Nephron progenitor cell (in vitro differentiated cells): ENCODE measurements at regions not wholly inside any gene's neighbourhood (a gene's known extent, or its start where the extent isn't known, plus 50 kb on each side); places are given as distances from the start of the nearest gene placed in this dataset.

ENCODE experiments used
- DNase-seq: peaks from one replicate; pipeline ENCODE4 v3.0.0; 2021
- H3K27ac Mint-ChIP-seq: 2 replicates; pipeline ENCODE4 v1.8.0; 2021; ENCODE audit warnings: mild to moderate bottlenecking, moderate library complexity, mixed read lengths
- H3K27me3 Mint-ChIP-seq: 2 replicates; pipeline ENCODE4 v1.8.0; 2021; ENCODE audit warnings: mild to moderate bottlenecking, low read depth, mixed read lengths; ENCODE audit not compliant: poor library complexity
- H3K36me3 Mint-ChIP-seq: 2 replicates; pipeline ENCODE4 v1.8.0; 2021; ENCODE audit warnings: low read depth, mixed read lengths
- H3K4me1 Mint-ChIP-seq: 2 replicates; pipeline ENCODE4 v1.8.0; 2021; ENCODE audit warnings: mixed read lengths
- H3K4me3 Mint-ChIP-seq: 2 replicates; pipeline ENCODE4 v1.8.0; 2021; ENCODE audit warnings: mild to moderate bottlenecking, moderate library complexity, mixed read lengths
- H3K9me3 Mint-ChIP-seq: 2 replicates; pipeline ENCODE4 v1.8.0; 2021; ENCODE audit warnings: mild to moderate bottlenecking, moderate library complexity, mixed read lengths
- CTCF ChIP-seq: fragments of 200-600 bp; sonication (generic); IDR thresholded peaks from 2 replicates; pipeline ENCODE4 v1.5.0; 2021; ENCODE audit warnings: antibody characterized with exemption

DNA sequence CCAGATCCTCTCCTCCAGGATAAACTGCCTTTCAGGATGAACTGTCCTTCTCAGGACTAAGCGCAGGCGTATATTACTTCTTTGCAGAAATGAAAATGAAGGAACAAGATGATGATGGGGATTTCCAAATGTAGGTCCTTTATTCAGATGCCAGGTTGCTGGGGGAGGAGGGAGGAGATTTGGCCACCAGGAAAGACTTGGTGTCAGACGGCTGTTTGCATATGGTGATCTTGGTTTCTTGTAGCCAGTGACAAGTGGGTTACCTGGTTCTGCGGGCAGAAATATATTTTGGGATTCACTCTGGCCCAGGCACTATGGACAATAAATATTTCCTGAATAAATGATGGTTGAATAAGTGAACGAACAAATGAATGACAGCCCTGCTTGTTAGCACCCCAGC is 243.4 kb downstream of the MIAT start:
- Mint-ChIP-seq H3K4me1 (peaks cover 32% of the 10 kb centered on the region), H3K36me3 (no peaks in the 10 kb centered on the region), H3K4me3 (no peak overlapping the region), H3K9me3 (no peaks in the 10 kb centered on the region), H3K27me3 (peaks cover 62% of the 10 kb centered on the region), H3K27ac (no peak overlapping the region)
- TF ChIP-seq CTCF = no peak
- no peak for DNase-seq

DNA sequence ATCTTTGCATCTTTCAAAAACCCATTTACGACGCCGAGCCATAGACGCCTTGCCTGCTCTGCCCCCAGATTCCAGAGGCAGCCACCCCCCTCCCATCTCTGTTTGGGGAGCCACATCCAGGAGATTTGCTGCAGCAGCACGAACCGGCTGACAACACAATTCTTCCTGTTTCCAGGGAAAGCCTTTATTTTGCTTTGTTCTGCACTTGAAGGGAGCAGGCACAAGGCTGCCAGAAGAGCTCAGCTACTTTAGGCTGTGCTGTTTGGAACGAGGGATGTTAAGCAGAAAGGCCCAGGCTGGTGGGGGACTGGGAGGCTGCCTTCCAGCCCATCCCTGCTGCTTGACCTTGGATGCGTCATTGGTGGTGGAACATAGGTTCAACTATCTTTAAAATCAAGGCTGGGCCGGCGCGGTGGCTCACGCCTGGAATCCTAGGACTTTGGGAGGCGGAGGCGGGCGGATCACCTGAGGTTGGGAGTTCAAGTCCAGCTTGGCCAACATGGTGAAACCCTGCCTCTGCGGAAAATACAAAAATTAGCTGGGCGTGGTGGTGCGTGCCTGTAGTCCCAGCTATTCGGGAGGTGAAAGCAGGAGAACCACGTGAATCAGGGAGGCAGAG is 243.9 kb downstream of the MIAT start:
- DNase-seq = no peak
- no peaks in the 10 kb centered on the region for H3K36me3 Mint-ChIP-seq
- no peak overlapping the region for H3K27ac Mint-ChIP-seq
- no peak for TF ChIP-seq CTCF
- no peak overlapping the region for H3K4me3 Mint-ChIP-seq
- no peaks in the 10 kb centered on the region for H3K9me3 Mint-ChIP-seq
- peaks cover 63% of the 10 kb centered on the region for H3K27me3 Mint-ChIP-seq
- peaks cover 32% of the 10 kb centered on the region for H3K4me1 Mint-ChIP-seq

DNA sequence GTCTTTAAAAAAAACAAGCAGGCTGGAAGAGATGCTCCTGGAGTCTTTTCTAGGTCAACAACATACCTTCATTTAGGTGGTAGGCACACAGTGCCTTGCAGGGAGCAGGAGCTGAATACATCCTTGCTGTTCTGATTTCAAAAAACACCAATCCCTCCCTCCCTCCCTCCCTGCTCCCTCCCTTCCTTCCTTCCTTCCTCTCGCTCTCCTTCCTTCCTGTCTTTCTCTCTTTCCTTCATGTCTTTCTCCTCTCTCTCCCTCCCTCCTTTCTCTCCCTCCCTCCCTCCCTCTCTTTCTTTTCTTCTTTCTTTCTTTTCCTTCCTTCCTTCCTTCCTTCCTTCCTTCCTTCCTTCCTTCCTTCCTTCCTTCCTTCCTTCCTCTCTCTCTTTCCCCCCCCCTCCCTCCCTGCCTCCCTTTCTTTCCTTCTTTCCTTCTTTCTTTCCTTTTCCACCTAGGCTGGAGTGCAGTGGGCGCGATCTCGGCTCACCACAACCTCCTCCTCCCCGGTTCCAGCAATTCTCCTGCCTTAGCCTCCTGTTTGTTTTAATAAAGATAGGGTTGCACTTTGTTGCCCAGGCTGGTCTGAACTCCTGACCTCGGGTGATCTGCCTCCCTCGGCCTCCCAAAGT is 245.1 kb downstream of the MIAT start:
- peaks cover 32% of the 10 kb centered on the region for H3K4me1 Mint-ChIP-seq
- H3K4me3 Mint-ChIP-seq = peak overlapping the region; percentile 77
- no peak for DNase-seq
- no peaks in the 10 kb centered on the region for H3K36me3 Mint-ChIP-seq
- TF ChIP-seq CTCF = no peak
- peaks cover 67% of the 10 kb centered on the region for H3K27me3 Mint-ChIP-seq
- H3K9me3 Mint-ChIP-seq = no peaks in the 10 kb centered on the region
- peak overlapping the region; percentile 46 for H3K27ac Mint-ChIP-seq

- no peak for TF ChIP-seq CTCF
- Mint-ChIP-seq H3K27ac (peak overlapping the region; percentile 46), H3K4me3 (peak overlapping the region; percentile 77), H3K36me3 (no peaks in the 10 kb centered on the region), H3K4me1 (peaks cover 32% of the 10 kb centered on the region), H3K27me3 (peaks cover 67% of the 10 kb centered on the region), H3K9me3 (no peaks in the 10 kb centered on the region)
- DNase-seq = peak; percentile 62
These were observed 245.9 kb downstream of the MIAT start for GRCh38 chr22:26903030-26903856.

- Mint-ChIP-seq H3K4me3 (no peak overlapping the region), H3K27ac (no peak overlapping the region), H3K27me3 (peaks cover 67% of the 10 kb centered on the region), H3K4me1 (peaks cover 32% of the 10 kb centered on the region), H3K9me3 (no peaks in the 10 kb centered on the region), H3K36me3 (no peaks in the 10 kb centered on the region)
- no peak for TF ChIP-seq CTCF
- DNase-seq = no peak
These were observed 247.1 kb downstream of the MIAT start for GRCh38 chr22:26904483-26904882.
